A549 (cell line): ENCODE measurements at regions not wholly inside any gene's neighbourhood (a gene's known extent, or its start where the extent isn't known, plus 50 kb on each side); places are given as distances from the start of the nearest gene placed in this dataset.

ENCODE experiments used
- CEBPB ChIP-seq, 2 experiments: fragments of >200 bp in 1 of 2; sonication (Bioruptor Twin) in 1 of 2; formaldehyde crosslinking in 1 of 2; IDR thresholded peaks; 2 replicates each; pipeline ENCODE4 v1.6.1; 2012 to 2016
- EP300 ChIP-seq, 2 experiments: fragments of >200 bp; sonication (Bioruptor Twin); formaldehyde crosslinking; IDR thresholded peaks; 2 replicates in 1 of 2; 3 replicates in 1 of 2; pipeline ENCODE4 v1.6.1; 2016 to 2017
- KDM5A ChIP-seq: fragments of 200-600 bp; sonication (generic); IDR thresholded peaks from 2 replicates; pipeline ENCODE4 v1.6.1; 2016; ENCODE audit warnings: antibody characterized with exemption, mild to moderate bottlenecking
- POLR2A ChIP-seq: IDR thresholded peaks from 2 replicates; pipeline ENCODE4 v1.6.1; 2012; ENCODE audit warnings: mild to moderate bottlenecking, low read length
- RFX5 ChIP-seq: fragments of 450-650 bp; IDR thresholded peaks from 2 replicates; pipeline ENCODE4 v1.7.1; 2014; ENCODE audit warnings: antibody characterized with exemption, mild to moderate bottlenecking, moderate library complexity
- SREBF2 ChIP-seq: fragments of 450-650 bp; IDR thresholded peaks from 2 replicates; pipeline ENCODE4 v1.6.1; 2014; ENCODE audit warnings: mild to moderate bottlenecking, moderate library complexity
- ZFP36 ChIP-seq: fragments of 450-650 bp; IDR thresholded peaks from 2 replicates; pipeline ENCODE4 v1.6.1; 2014; ENCODE audit warnings: borderline replicate concordance; ENCODE audit not compliant: partially characterized antibody
- TF ChIP-seq, protein P1 (sequence below): fragments of >200 bp; sonication (Bioruptor Twin); formaldehyde crosslinking; IDR thresholded peaks from 3 replicates; pipeline ENCODE4 v1.5.1; 2016
- TF ChIP-seq, protein P2 (sequence below): fragments of >200 bp; sonication (Bioruptor Twin); formaldehyde crosslinking; IDR thresholded peaks from 3 replicates; pipeline ENCODE4 v1.6.1; 2016

DNA sequence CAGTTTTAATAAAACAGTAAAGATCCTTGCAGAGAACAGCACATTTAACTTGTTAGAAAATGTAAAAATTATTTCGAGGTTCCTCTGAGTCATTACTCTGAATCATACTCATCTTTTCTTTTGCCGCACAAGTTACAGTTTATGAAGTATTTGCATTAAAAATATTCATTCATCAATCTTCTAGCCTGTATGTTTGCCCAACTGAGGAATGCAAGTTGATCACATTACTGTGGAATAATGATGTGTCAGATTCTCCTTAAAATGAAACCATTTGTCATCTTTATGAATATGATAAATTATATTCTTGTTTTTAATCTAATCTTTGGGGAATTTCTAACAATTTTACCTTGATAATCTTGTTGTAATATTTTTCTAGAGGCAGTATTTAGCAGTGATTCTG is 340.4 kb upstream of the OPRM1 start:
- TF ChIP-seq SREBF2 (no peak), ZFP36 (no peak), POLR2A (no peak), EP300 (IDR thresholded peaks at IDR 0.05) (no peak), CEBPB (IDR thresholded peaks at IDR 0.05) (no peak), KDM5A (no peak), RFX5 (no peak)
- TF ChIP-seq, protein P1, sequence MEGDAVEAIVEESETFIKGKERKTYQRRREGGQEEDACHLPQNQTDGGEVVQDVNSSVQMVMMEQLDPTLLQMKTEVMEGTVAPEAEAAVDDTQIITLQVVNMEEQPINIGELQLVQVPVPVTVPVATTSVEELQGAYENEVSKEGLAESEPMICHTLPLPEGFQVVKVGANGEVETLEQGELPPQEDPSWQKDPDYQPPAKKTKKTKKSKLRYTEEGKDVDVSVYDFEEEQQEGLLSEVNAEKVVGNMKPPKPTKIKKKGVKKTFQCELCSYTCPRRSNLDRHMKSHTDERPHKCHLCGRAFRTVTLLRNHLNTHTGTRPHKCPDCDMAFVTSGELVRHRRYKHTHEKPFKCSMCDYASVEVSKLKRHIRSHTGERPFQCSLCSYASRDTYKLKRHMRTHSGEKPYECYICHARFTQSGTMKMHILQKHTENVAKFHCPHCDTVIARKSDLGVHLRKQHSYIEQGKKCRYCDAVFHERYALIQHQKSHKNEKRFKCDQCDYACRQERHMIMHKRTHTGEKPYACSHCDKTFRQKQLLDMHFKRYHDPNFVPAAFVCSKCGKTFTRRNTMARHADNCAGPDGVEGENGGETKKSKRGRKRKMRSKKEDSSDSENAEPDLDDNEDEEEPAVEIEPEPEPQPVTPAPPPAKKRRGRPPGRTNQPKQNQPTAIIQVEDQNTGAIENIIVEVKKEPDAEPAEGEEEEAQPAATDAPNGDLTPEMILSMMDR, result no peak
- TF ChIP-seq, protein P2, sequence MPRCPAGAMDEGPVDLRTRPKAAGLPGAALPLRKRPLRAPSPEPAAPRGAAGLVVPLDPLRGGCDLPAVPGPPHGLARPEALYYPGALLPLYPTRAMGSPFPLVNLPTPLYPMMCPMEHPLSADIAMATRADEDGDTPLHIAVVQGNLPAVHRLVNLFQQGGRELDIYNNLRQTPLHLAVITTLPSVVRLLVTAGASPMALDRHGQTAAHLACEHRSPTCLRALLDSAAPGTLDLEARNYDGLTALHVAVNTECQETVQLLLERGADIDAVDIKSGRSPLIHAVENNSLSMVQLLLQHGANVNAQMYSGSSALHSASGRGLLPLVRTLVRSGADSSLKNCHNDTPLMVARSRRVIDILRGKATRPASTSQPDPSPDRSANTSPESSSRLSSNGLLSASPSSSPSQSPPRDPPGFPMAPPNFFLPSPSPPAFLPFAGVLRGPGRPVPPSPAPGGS, result no peak
